ENCODE measurements at regions not wholly inside any gene's neighbourhood (a gene's known extent, or its start where the extent isn't known, plus 50 kb on each side); places are given as distances from the start of the nearest gene placed in this dataset.
"Not testable (repeated sequence)": the region's sequence is repeated elsewhere in the genome, so short reads cannot be mapped to it uniquely, and the experiment has no call there.

GRCh38 chr1:198963796-198964195 lies 325.0 kb downstream of the PTPRC start:
- not testable (repeated sequence) for TF ChIP-seq CTCF, EZH2 (IDR thresholded peaks at IDR 0.05)

Measured in neural progenitor cell (in vitro differentiated cells).